GM10266 (cell line): ENCODE measurements at regions not wholly inside any gene's neighbourhood (a gene's known extent, or its start where the extent isn't known, plus 50 kb on each side); places are given as distances from the start of the nearest gene placed in this dataset.

Source experiments
- DNase-seq: peaks from one replicate; pipeline ENCODE4 v3.0.0; 2012; ENCODE audit errors: extremely low spot score
- CTCF ChIP-seq: IDR thresholded peaks from 2 replicates; pipeline ENCODE4 v1.5.1; 2012; ENCODE audit warnings: mild to moderate bottlenecking, low read depth; ENCODE audit not compliant: control insufficient read depth, insufficient read depth; ENCODE audit errors: missing control alignments

- TF ChIP-seq CTCF: peak; percentile 56
- peak; percentile 22 for DNase-seq
Observed at GRCh38 chr15:29925227-29926082, 103.2 kb upstream of the TJP1 start.

GRCh38 chr15:29924750-29925149, 102.5 kb upstream of the TJP1 start:
- no peak for TF ChIP-seq CTCF
- DNase-seq: no peak

GRCh38 chr15:29922191-29922590, 99.9 kb upstream of the TJP1 start:
- no peak for TF ChIP-seq CTCF
- DNase-seq: no peak

GRCh38 chr15:29921130-29921601, 98.9 kb upstream of the TJP1 start:
- no peak for TF ChIP-seq CTCF
- DNase-seq: no peak

- TF ChIP-seq CTCF: no peak
- DNase-seq: no peak
Observed at GRCh38 chr15:29920515-29920914, 98.2 kb upstream of the TJP1 start.

GRCh38 chr15:29919380-29919881, 97.2 kb upstream of the TJP1 start:
- no peak for TF ChIP-seq CTCF
- DNase-seq: no peak

GRCh38 chr15:29917600-29918597, 95.6 kb upstream of the TJP1 start:
- DNase-seq: no peak
- no peak for TF ChIP-seq CTCF
